Smooth muscle cell (in vitro differentiated cells): ENCODE measurements at regions not wholly inside any gene's neighbourhood (a gene's known extent, or its start where the extent isn't known, plus 50 kb on each side); places are given as distances from the start of the nearest gene placed in this dataset.

ENCODE experiments used
- DNase-seq: peaks from one replicate; lab custom pipeline; 2025; ENCODE audit not compliant: unreplicated experiment; lab: John Stamatoyannopoulos, UW
- H2AFZ ChIP-seq: fragments of 200-600 bp; sonication (generic); 2 replicates; pipeline ENCODE4 v1.6.0; 2016; ENCODE audit warnings: antibody characterized with exemption, low read depth, mild to moderate bottlenecking
- H3F3A ChIP-seq: fragments of 200-600 bp; sonication (generic); 2 replicates; pipeline ENCODE4 v1.6.0; 2017; ENCODE audit warnings: antibody characterized with exemption, low read depth
- H3K27ac ChIP-seq: fragments of 200-600 bp; sonication (generic); 2 replicates; pipeline ENCODE4 v1.5.1; 2016; ENCODE audit warnings: low read depth, mild to moderate bottlenecking
- H3K27me3 ChIP-seq: fragments of 200-600 bp; sonication (generic); 2 replicates; pipeline ENCODE4 v1.6.1; 2016; ENCODE audit warnings: low read depth, mild to moderate bottlenecking
- H3K36me3 ChIP-seq: fragments of 200-600 bp; sonication (generic); 2 replicates; pipeline ENCODE4 v1.5.1; 2016; ENCODE audit warnings: low read depth
- H3K4me1 ChIP-seq: fragments of 200-600 bp; sonication (generic); 2 replicates; pipeline ENCODE4 v1.5.1; 2016; ENCODE audit warnings: low read depth
- H3K4me2 ChIP-seq: fragments of 200-600 bp; sonication (generic); 2 replicates; pipeline ENCODE4 v1.6.0; 2016; ENCODE audit warnings: mild to moderate bottlenecking
- H3K4me3 ChIP-seq: fragments of 200-600 bp; sonication (generic); 2 replicates; pipeline ENCODE4 v1.5.1; 2016; ENCODE audit warnings: mild to moderate bottlenecking
- H3K79me2 ChIP-seq: fragments of 200-600 bp; sonication (generic); 2 replicates; pipeline ENCODE4 v1.6.0; 2016; ENCODE audit warnings: low read depth, mild to moderate bottlenecking
- H3K9ac ChIP-seq: fragments of 200-600 bp; sonication (generic); 2 replicates; pipeline ENCODE4 v1.6.0; 2016; ENCODE audit warnings: low read depth
- H3K9me3 ChIP-seq: fragments of 200-600 bp; sonication (generic); replicated peaks from 2 replicates; pipeline ENCODE4 v1.5.1; 2016; ENCODE audit warnings: low read depth
- H4K20me1 ChIP-seq: fragments of 200-600 bp; sonication (generic); 2 replicates; pipeline ENCODE4 v1.6.0; 2016; ENCODE audit warnings: low read depth
- WGBS: methylation state at CpG from one replicate; pipeline ENCODE4 v1.1.7; 2016; ENCODE audit warnings: low lambda C conversion rate; 5-methylcytosine and 5-hydroxymethylcytosine counted together
- TF ChIP-seq, protein P1 (sequence below): fragments of 200-600 bp; sonication (generic); IDR thresholded peaks from 2 replicates; pipeline ENCODE4 v1.5.1; 2017; ENCODE audit warnings: borderline replicate concordance, mild to moderate bottlenecking, antibody characterized with exemption; ENCODE audit not compliant: insufficient read depth, poor library complexity, severe bottlenecking

DNA sequence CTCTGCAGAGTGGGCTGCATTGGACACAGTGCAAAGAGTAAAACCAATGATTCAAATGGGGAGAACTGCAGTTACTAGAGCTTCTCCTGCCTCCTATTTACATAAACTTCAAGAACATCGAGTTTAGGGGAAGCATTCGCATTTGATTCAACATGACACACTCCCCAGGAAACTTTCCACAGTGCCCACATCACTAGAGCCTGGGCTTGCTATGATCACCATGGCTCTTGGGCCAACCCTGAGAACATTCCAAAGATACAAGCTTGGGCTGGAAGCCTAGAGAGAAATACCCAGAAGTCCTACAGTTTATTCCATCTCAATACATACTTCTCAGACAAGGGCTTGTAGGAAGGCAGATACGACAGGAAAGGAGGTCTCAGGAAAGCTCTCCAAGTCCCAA, 337.9 kb downstream of the CD83 start:
- H3K36me3 ChIP-seq = no peaks in the 10 kb centered on the region
- no peak overlapping the region for H3K4me2 ChIP-seq
- H3K9me3 ChIP-seq = no peaks in the 10 kb centered on the region
- no peaks in the 10 kb centered on the region for H4K20me1 ChIP-seq
- no peak overlapping the region for H3K4me3 ChIP-seq
- H3K27ac ChIP-seq = no peak overlapping the region
- no peak overlapping the region for H3K9ac ChIP-seq
- no peak for DNase-seq
- H3K27me3 ChIP-seq = no peaks in the 10 kb centered on the region
- H3K4me1 ChIP-seq = peaks cover 3% of the 10 kb centered on the region
- no peaks in the 10 kb centered on the region for H3F3A ChIP-seq
- H2AFZ ChIP-seq = no peak overlapping the region
- 90% methylated on average over 3 of the region's 3 CpGs for WGBS
- TF ChIP-seq, protein P1, sequence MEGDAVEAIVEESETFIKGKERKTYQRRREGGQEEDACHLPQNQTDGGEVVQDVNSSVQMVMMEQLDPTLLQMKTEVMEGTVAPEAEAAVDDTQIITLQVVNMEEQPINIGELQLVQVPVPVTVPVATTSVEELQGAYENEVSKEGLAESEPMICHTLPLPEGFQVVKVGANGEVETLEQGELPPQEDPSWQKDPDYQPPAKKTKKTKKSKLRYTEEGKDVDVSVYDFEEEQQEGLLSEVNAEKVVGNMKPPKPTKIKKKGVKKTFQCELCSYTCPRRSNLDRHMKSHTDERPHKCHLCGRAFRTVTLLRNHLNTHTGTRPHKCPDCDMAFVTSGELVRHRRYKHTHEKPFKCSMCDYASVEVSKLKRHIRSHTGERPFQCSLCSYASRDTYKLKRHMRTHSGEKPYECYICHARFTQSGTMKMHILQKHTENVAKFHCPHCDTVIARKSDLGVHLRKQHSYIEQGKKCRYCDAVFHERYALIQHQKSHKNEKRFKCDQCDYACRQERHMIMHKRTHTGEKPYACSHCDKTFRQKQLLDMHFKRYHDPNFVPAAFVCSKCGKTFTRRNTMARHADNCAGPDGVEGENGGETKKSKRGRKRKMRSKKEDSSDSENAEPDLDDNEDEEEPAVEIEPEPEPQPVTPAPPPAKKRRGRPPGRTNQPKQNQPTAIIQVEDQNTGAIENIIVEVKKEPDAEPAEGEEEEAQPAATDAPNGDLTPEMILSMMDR = no peak
- H3K79me2 ChIP-seq = no peaks in the 10 kb centered on the region

DNA sequence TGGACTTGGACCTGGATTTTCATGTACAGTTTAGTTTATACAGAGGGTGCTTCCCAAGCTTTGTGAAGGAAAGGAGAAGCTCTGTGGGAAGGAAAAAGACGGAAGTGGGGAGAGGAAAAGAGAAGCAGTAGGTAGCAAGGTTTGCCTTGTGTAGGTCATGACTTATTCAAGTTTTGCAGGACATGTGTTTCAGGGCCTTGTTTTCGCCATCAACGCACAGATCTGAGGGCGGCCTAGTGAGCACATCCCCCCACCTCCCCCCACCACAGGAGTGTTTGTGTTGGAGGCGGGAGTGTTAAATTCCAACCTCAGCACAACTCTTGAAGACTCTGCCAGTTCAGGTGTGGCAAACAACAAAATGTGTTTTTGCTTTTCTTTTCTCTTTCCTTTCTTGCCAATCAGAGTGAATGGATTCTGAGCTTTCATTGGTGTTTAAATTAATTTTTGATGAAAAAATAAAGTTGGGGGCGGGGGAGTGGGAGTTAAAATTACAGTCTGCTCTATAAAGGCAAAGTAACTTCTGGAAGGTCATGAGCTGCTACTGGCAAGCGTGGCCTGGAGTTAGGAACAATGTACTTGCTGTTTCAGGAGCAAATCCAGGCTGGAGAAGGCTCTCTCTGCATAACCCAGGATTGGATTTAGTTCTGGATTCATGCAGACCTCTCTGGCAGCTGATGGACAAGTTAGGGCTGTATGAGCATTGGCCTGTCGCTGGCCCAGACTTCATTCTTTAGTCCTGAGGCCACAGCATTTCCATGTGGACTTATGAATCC, 338.5 kb downstream of the CD83 start:
- Histone ChIP-seq H3K4me2 (no peak overlapping the region), H3K27me3 (no peaks in the 10 kb centered on the region), H3F3A (no peaks in the 10 kb centered on the region), H2AFZ (no peak overlapping the region), H3K4me3 (no peak overlapping the region), H4K20me1 (no peaks in the 10 kb centered on the region), H3K9me3 (no peaks in the 10 kb centered on the region), H3K27ac (no peak overlapping the region), H3K9ac (no peak overlapping the region), H3K79me2 (no peaks in the 10 kb centered on the region), H3K4me1 (no peaks in the 10 kb centered on the region), H3K36me3 (no peaks in the 10 kb centered on the region)
- TF ChIP-seq, protein P1 = no peak
- no peak for DNase-seq
- WGBS = 85% methylated on average over 8 of the region's 8 CpGs

DNA sequence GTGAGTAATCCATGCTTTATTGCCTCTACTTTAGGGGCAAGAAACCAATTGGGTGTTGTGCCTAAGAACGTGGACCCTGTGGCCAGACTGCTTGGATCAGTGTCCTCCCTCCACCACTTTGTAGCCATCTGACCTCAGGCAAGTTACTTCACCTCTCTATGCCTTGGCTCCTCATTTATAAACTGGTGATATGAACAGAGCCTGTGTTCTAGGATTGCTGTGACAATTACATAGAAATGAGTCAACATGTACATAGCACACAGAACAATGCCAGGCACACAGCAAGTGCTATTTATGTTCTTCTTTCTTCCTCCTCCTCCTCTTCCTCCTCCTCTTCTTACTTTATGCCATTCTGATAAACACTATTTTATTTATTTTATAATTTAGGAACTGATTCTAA, 339.4 kb downstream of the CD83 start:
- Histone ChIP-seq H3K9ac (no peak overlapping the region), H3K4me1 (no peaks in the 10 kb centered on the region), H3K9me3 (no peaks in the 10 kb centered on the region), H3K4me3 (no peak overlapping the region), H3K27me3 (no peaks in the 10 kb centered on the region), H3K4me2 (no peak overlapping the region), H3K36me3 (no peaks in the 10 kb centered on the region), H3K79me2 (no peaks in the 10 kb centered on the region), H2AFZ (no peak overlapping the region), H3K27ac (no peak overlapping the region), H4K20me1 (no peaks in the 10 kb centered on the region), H3F3A (no peaks in the 10 kb centered on the region)
- 82% methylated on average over 1 of the region's 1 CpG for WGBS
- no peak for DNase-seq
- TF ChIP-seq, protein P1 = no peak
